Activated CD8-positive, alpha-beta memory T cell treated with anti-CD3 and anti-CD28 coated beads for 48 hours (primary cell): ENCODE measurements at regions not wholly inside any gene's neighbourhood (a gene's known extent, or its start where the extent isn't known, plus 50 kb on each side); places are given as distances from the start of the nearest gene placed in this dataset.
"Not testable (repeated sequence)": the region's sequence is repeated elsewhere in the genome, so short reads cannot be mapped to it uniquely, and the experiment has no call there.

Source experiments
- DNase-seq, 3 experiments: peaks; one replicate each; pipeline ENCODE4 v3.0.0-alpha.2; 2020; ENCODE audit warnings: low read depth in 2 of 3, low spot score in 2 of 3

DNA sequence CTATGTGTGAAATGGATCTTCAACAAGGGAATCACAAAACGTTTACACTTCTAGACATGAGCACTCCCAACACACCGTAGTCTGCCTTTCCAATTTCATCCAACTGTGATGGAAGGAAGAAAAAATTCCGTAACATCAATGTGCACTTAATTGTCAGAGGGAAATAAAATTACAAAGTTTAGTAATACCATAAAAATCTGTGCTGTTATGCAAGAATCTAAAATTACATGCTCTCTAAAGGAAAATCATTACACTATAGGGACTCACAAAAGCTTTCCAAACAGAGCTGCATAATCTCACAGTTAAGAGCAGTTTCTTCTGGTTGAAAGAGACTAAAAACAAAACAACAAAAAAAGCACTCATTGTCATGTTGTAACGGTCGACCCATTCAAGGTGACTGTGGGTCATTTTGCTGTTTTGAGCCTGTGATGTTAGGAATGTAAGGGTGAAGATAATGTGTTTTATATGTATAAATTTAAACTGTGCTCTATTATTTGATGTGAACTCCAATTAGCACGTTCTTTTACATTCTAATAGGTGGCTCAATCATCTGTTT lies 698.0 kb downstream of the TDRD15 start:
- DNase-seq = no peak

DNA sequence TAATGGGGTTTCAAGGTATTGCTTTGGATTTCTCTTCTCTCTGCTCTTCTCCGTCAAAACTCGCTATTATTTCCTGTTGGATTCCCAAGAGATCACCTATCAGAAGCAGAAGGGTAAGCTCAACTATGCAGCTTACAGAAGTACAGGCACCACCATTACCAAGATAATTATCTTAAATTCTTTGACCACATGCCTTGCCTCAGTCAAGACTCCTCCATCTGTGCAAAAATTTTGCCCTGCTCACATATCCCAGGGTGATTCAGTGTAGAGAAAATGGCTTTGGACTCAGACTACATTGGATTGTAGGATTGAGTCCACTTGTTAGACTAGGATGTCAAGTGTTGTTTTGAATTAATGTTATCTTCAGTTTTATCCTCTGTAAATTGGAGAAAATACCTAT lies 698.7 kb downstream of the TDRD15 start:
- DNase-seq = no peak

DNA sequence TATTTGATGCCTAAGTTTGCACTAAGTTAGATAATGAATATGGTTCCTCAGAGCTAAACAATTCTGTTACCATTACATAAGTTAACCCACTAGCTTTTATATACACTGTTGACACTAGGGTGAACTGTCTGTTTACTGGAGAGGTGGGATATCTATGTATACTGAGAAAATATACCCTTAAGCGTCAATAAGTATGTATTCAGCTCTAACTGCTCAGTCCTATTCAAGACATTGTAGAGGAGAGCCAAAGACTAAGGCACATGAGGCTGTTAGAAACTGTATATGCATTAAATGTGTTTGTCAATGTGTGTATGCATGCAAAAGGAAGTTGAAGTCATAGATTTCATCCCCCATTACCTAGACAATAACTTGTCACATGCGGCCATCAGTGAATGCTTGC lies 710.0 kb downstream of the TDRD15 start:
- no peak for DNase-seq

DNA sequence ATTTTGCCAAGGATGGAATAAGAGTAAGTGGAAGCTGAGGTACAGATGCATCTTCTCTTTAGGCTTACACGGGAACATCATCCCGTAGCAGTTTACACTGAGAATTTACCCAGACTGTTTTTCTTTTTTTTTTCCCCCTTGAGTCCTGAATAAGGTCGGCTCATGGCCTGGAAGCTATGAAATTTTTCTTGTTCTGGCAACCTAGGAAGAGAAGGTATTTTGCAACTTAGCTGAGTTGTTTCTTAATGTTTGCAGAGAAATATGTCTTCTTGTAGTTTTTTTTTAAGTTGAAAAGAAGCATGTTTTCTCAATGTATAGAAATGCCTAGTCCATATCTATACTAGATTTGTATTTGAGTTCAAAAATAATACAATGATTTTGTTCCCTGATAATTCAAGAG lies 712.5 kb downstream of the TDRD15 start:
- no peak for DNase-seq

DNA sequence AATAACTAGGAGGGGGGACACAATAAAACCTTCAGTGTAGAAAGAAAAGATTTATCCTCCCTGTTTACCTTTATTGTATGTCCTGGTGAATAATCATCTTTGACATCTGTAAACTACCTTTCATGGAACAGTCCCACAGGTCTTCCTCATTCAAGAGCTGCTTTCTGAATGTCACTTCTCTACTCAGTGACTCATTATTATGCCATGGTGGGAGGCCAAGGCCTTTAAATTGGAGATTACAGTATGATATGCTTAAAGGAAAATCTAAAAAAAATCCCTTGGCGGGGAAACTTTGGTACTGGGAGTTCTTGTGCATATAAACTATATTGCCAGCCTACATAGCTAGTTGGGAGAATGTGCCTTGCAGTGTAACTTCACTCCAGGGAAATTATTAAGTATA lies 713.0 kb downstream of the TDRD15 start:
- no peak for DNase-seq

DNA sequence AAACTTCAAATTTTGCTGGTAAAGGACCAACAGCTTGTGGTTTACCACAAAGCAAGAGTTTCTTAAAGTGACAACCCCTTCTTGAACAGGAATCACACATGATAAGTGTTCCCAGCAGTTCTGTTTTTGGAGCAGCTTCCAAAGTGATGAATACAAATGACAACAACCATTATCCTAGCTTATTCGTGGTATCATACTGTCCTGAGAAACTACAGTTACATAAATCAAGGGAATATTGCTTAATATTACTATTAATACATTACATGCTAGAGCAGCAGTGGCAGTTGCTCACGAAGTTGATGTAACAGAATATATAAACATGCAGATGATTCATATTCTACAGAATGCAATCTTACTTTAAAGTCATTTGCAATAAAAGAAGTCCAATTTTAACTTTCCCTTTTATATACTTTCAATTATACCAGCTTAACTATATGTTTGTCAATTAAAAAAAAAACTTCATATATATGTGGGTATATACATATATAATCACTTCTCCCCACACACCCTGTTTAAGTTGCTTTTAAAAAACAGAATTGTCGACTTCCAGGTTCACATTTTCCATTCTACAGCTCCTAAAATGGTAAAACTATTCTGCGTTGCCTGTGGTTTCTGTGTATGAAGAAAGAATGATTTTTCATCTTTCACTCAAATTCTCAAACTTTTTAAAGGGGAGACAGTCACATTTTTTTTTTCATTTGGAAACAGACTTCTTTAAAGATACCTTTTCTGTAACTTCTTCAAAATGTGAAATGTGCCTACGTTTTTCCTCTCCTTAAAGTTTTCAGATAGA lies 713.6 kb downstream of the TDRD15 start:
- DNase-seq = no peak

DNA sequence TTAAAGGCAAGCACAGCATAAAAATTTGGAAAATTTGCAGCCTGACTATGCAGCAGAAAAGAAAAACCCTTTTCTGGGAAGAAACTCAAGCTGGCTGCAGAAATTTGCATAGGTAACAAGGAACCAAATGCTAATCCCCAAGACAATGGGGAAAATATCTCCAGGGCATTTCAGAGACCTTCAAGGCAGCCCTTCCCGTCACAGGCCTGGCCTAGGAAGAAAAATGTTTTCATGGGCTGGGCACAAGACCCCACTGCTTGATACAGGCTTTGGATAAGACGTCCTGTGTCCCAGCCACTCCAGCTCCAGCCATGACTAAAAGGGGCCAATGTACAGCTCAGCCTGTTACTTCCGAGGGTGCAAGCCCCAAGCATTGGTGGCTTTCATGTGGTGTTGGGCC lies 717.6 kb downstream of the TDRD15 start:
- no peak for DNase-seq

DNA sequence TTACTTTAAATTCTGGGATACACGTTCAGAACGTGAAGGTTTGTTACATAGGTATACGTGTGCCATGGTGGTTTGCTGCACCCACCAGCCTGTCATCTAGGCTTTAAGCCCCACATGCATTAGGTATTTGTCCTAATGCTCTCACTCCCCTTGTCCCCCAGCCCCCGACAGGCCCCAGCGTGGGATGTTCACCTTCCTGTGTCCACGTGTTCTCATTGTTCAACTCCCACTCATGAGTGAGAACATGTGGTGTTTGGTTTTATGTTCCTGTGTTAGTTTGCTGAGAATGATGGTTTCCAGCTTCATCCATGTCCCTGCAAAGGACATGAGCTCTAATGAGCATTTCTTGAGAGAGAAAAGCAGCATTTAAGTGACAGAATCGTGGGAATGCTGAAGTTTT lies 726.6 kb downstream of the TDRD15 start:
- not testable (repeated sequence) for DNase-seq

DNA sequence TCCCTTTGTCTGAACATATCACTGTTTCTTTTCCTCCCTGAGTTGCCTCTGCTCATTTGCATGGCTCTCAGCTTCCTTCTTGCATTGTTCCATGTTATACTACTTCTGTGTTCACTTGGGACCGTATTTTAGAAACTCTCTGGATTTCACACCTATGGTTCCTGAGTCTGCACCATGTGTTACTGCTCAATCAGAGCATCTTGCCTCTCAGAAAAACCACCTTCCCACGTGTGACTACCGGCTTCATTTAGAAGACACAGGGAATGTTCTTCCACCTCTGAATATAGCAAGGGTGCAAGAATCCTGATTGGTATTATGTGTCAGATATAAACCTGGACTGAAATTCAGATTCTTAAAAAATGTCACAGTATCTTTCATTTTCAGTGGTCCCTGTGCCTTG lies 731.2 kb downstream of the TDRD15 start:
- DNase-seq = no peak

DNA sequence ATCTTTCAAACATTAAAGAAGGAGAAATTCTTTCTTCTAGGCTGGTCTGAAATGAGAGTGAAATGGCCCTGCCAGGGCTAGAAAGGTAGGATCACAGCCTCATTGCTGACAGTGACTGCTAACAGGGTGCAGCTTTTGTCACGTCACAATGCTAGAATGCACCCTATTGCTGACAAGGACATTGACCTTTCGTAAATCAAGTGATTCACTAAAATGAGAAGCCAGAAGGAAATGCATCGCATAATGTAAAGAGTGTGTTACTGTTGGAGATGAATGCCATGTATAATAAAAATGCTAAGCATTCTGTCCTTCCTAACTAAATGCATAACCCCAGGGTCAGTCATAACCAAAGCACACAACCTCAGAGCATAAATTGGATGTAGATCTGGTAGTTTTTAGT lies 732.9 kb downstream of the TDRD15 start:
- DNase-seq = no peak

DNA sequence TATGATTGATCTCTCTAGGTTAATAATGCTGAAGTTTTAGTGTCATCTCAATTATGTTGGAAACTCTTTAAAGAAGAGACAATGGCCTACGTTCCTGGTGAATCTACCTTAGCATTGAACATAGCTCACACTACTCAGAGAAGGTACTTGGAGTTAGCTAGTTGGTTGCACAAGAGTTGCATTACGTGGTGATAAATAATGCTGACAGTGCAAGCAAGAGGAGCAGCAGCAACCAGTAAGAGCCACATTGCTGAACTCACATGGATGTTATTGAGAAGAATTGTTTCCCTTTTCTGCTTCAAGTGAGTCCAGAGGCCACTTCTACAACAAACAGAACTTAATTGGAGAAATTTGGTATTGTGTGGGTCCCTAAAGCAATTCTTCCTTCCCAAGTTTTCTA lies 737.1 kb downstream of the TDRD15 start:
- no peak for DNase-seq

DNA sequence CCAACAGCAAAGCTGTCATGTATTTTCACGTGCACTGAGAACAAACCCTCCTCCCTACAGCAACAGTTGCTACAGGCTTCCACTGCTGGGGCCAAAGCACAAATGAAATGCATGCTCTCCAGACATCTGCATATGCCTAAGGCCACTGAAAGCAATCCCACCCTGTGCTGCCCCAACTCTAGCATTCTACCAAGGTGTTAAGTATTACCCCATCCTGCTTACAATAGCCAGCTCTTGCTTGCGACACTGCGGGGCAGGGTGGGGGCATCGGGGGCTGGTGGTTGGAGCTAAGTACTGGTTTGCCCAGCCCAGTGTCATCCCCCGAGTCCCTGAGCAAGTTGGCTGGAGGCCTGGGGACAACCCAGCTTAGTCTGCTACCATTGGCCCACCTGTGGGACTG lies 742.5 kb downstream of the TDRD15 start:
- DNase-seq = no peak

DNA sequence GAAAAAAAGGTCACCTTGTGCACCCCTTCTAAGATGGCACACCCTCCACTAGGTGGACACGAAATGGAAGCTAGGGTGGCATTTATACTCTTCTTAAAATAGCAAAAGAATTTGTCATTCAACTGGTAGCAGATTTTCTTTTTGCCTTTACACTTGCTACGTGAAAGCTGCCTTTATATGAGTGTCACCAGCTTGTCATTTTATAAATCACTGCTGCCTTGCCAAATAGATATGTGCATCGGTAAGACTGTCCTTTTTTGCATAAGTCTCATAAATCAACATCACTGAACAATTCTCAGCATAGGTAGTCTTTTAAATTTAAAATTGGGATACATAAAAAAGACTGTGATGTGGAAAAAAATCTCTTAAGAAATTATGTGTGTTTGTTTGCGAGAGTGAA lies 764.1 kb downstream of the TDRD15 start:
- no peak for DNase-seq

DNA sequence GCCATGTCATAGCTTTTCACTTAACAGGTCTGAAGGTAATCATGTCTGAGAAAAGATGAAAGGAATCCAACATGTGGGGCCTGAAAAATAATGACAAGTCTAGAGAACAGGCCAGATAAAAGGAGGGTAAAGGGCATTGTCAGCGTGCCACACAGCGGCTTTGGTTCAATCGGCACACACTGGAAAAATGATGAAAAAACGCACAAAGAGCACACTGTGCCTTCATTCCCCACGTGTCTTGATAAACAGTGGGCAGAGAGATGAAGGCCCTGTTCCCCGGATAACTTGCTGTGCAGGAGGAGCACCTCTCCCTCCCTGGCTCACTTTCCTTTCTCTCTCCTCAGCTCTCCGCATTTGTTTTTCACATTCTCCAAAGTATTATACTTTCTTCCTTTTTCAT lies 766.3 kb downstream of the TDRD15 start:
- no peak for DNase-seq

DNA sequence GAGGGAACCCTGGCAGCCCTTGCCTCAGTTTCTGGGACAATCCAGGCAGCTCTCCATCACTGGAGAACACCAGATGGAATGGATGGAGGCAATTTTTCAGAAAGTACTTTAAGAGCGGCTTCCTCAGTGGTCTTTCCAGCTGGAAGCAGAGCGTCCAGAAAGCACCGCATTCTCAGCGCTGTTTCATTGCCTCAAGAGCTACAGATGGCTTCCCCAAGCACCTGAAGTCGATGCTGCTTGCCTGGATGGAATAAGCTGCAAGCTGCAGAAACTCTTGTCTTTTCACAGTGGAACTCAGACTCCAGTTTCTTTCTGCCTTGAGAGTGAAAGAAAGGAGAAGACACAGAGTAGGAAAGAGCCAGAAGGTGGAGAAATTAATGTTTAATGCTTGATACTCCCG lies 766.9 kb downstream of the TDRD15 start:
- no peak for DNase-seq

DNA sequence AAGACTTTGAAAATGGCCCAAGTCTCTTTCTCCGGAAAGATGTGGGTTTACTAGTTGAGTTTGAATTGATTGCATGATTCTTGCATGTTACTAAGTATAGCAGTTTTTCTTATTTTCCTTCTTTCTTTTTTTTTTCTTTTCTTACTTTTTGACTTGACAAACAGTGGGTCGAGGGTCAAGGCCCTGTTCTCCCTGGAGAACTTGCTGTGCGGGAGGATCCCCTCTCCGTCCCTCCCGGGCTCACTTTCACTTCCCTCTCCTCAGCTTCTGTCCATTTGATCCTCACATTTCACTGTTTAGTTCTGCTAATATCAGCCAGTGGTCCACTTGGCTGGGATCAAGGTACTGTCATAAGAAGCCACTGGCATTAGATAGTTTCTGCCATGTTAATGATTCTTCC lies 767.4 kb downstream of the TDRD15 start:
- DNase-seq = no peak

DNA sequence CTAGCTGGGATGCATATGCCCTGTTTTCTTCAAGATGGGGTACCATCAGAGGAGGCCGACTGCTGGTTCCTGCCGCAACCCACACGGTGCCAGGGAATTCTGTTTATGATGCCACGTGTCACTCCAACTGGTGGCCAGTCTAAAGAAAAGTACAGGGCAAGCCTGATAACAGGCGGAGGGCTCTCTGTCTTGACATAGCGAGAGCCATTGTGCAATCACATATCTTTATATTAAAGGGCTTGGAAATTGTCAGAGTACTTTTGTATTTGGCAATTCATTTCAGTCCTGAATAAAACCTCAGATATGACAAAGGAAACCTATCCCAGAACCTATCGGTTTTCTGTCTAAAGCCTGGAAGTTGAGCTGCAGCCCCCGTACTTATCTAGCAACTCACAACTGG lies 768.4 kb downstream of the TDRD15 start:
- no peak for DNase-seq

DNA sequence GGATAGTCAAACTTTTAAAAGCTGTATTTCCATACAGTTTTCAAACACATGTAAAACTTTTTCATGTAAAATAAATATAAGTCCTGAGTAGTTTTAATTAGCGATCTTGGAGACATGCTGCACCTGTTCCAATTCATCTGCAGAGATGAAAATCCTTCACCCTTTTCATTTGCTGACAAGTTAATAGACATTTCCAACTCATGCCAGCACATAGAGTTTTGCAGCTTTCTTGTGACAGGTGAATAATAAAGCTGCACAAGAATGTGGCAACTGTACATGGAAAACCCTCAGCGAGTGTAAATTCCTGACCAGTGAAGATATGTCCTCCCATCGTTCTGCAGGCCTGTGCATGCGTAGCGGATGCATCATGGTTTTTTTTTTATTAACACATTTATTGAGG lies 771.4 kb downstream of the TDRD15 start:
- DNase-seq = no peak

DNA sequence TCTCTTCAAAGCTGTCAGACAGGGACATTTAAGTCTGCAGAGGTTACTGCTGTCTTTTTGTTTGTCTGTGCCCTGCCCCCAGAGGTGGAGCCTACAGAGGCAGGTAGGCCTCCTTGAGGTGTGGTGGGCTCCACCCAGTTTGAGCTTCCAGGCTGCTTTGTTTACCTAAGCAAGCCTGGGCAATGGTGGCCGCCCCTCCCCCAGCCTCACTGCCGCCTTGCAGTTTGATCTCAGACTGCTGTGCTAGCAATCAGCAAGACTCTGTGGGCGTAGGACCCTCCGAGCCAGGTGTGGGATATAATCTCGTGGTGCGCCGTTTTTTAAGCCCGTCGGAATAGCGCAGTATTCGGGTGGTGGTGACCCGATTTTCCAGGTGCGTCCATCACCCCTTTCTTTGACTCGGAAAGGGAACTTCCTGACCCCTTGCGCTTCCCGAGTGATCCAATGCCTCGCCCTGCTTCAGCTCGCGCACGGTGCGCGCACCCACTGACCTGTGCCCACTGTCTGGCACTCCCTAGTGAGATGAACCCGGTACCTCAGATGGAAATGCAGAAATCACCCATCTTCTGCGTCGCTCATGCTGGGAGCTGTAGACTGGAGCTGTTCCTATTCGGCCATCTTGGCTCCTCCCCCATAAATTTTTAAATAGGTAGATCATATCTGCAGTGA lies 785.1 kb downstream of the TDRD15 start:
- not testable (repeated sequence) for DNase-seq

DNA sequence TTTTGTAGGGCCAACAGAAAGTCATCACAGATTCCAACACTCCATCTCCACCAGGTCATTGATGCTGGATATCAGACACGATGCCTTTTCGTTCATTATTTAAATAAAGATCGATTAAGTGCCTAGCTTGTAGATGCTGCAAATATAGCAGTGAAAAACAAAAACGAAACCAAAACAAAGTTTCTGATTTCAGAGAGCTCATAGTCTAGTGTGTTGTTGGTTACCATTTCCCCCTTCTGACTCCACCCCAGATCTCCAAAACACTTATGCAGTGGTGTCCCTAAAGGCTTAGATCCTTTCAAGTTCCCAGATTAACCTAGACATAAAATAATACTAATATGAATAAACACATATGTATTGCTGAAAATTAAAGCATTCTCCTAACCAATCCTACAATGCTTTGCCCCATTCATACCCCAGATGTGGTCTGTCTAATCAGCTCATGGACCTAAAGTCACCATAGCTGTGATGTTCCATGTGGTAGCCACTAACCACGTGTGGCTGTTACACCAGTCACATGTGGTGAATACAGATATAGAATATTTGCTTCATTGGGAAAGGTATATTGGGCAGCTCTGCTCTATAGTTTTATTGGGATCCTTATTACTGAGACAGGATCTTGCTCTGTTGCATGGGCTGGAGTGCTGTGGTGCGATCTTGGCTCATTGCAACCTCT lies 787.2 kb downstream of the TDRD15 start:
- DNase-seq = no peak

DNA sequence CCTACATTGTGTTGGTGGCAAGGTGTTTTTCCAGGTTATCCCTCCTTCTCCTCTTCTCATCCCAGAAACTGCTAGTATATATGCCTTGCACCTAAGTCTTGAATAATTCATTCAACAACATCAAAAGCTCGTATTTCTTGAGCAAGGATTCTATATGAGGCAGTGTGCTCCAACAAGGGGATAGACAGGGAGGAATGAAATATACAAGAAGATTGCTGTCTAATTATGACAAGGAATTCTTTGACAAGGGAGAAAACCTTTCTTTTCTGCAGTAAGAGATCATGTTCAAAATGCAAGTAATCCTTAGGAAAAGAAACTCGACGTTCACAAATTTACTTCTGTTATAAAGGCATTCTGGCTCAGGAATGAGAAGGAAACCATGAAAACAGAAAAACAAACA lies 788.6 kb downstream of the TDRD15 start:
- DNase-seq = no peak

DNA sequence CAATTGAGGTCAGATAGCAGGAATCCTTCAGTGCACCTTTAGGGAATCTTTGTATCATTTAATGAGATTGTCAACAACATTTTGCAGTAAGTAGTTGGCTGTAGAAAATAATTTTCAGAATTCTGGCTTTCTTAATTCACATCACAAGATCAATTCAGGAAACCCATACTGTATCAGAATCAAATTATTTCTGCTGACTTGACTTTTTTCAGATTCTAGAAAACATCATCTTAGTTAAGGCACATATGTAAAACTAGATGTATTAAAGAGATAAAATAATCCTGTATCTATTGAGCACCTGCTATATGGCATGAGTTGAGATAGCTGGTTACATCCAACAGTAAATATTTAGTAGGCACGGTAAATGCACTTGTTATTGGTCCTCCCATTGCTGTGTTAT lies 791.4 kb downstream of the TDRD15 start:
- no peak for DNase-seq
